ENCODE measurements at regions not wholly inside any gene's neighbourhood (a gene's known extent, or its start where the extent isn't known, plus 50 kb on each side); places are given as distances from the start of the nearest gene placed in this dataset.

- no peaks in the 10 kb centered on the region for H3K4me1 ChIP-seq
- peaks cover 0 to 32% (median 4%) of the 10 kb centered on the region in 11 donors for H3K9me3 ChIP-seq
- no peak overlapping the region for H3K4me3 ChIP-seq
- intact Hi-C loops (cut with DNase I) = no loop called here
- no peak for TF ChIP-seq CTCF (IDR thresholded peaks at IDR 0.05)
- no peak for DNase-seq
- 72 to 86% methylated on average over 4 of the region's 4 CpGs for WGBS, 2 donors
- no peaks in the 10 kb centered on the region for H3K36me3 ChIP-seq
- H3K27ac ChIP-seq = no peak overlapping the region
- no peaks in the 10 kb centered on the region for H3K27me3 ChIP-seq
- ATAC-seq = no peak
Measured at GRCh38 chr6:147930745-147931144, 411.9 kb upstream of the SASH1 start.

DNA sequence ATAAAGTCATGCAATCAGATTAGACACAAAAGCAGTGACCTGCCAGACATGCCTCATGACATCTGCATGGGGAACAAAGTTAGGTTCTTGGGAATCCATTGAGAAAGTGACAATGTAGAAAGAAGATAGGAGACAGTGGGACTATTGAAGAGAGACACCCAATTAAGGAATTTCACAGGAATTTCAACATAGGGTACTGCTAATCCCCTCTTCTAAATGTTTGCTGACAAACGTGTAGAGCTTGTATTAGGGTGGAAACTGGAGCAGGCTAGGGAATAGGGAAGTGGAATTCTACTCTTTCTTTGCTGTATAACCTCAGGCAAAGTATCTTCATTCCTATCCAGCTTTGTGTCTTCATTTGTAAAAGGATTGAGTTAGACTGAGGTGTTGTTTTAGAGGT, 409.4 kb upstream of the SASH1 start:
- no peaks in the 10 kb centered on the region for H3K27me3 ChIP-seq
- DNase-seq (no peak), ATAC-seq (no peak)
- WGBS, 2 donors = 16 to 17% methylated on average over 1 of the region's 1 CpG
- H3K36me3 ChIP-seq = no peaks in the 10 kb centered on the region
- intact Hi-C loops (cut with DNase I) = no loop called here
- H3K4me1 ChIP-seq = no peaks in the 10 kb centered on the region
- H3K9me3 ChIP-seq = peaks cover 0 to 10% (median 4%) of the 10 kb centered on the region in 11 donors
- H3K27ac ChIP-seq = no peak overlapping the region
- TF ChIP-seq CTCF (IDR thresholded peaks at IDR 0.05) = no peak
- H3K4me3 ChIP-seq = no peak overlapping the region

DNA sequence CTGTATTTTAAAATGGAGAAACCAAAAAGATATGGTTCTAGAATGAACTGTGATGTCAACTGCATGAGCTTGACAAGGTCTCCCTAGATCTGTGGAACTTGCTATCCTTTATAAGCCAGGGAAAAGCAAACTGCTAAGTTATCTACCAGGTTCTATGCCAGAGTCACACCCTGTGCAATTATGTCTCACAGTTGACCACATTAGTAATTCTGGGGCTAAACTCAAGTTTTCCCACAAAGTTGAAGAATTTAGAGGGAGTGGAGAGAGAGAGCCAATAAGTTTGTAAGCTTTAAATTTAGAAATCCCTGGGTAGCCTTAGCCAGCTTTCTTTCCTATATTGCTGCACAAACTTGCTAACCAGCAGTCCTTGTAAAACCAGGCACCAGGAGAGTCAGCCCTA, 407.0 kb upstream of the SASH1 start:
- DNase-seq (no peak), ATAC-seq (no peak)
- no peak for TF ChIP-seq CTCF (IDR thresholded peaks at IDR 0.05)
- Histone ChIP-seq H3K27ac (no peak overlapping the region), H3K4me1 (no peaks in the 10 kb centered on the region), H3K9me3 (no peaks in the 10 kb centered on the region), H3K27me3 (no peaks in the 10 kb centered on the region), H3K36me3 (no peaks in the 10 kb centered on the region), H3K4me3 (no peak overlapping the region)
- intact Hi-C loops (cut with DNase I) = no loop called here

GRCh38 chr6:147936703-147937470, 405.8 kb upstream of the SASH1 start:
- no peaks in the 10 kb centered on the region for H3K9me3 ChIP-seq
- H3K4me3 ChIP-seq = no peak overlapping the region
- no peak for DNase-seq

More at GRCh38 chr6:147936703-147937470, 405.8 kb upstream of the SASH1 start:
- 90% methylated on average over 2 of the region's 2 CpGs for WGBS, 2 donors
- Histone ChIP-seq H3K27ac (no peak overlapping the region), H3K4me1 (no peaks in the 10 kb centered on the region), H3K36me3 (no peaks in the 10 kb centered on the region), H3K27me3 (no peaks in the 10 kb centered on the region)
- ATAC-seq = no peak
- no peak for TF ChIP-seq CTCF (IDR thresholded peaks at IDR 0.05)
- intact Hi-C loops (cut with DNase I) = no loop called here

All from heart right ventricle (tissue), 16 donors.